ENCODE measurements at regions not wholly inside any gene's neighbourhood (a gene's known extent, or its start where the extent isn't known, plus 50 kb on each side); places are given as distances from the start of the nearest gene placed in this dataset.

DNA sequence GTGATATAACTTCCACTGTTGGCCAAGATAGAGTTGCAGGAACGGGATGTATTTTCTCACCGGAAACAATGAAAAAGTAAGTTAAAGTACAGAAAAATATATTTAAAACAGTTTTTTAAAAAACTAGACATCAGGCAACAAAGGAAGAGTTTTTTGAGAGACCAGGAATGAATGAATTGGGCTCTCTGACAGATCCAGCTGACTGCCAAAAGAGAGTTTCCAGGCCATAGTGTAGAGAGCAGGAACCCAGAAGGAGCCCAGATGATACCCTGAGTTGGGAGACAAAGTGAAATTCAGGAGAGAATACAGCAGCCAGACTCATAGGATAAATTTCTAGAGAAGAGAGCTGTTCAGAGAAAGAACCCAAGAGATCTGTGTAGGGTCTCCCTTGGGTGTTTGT lies 362.6 kb upstream of the SMIM21 start (continued):
- TF ChIP-seq, protein P1, sequence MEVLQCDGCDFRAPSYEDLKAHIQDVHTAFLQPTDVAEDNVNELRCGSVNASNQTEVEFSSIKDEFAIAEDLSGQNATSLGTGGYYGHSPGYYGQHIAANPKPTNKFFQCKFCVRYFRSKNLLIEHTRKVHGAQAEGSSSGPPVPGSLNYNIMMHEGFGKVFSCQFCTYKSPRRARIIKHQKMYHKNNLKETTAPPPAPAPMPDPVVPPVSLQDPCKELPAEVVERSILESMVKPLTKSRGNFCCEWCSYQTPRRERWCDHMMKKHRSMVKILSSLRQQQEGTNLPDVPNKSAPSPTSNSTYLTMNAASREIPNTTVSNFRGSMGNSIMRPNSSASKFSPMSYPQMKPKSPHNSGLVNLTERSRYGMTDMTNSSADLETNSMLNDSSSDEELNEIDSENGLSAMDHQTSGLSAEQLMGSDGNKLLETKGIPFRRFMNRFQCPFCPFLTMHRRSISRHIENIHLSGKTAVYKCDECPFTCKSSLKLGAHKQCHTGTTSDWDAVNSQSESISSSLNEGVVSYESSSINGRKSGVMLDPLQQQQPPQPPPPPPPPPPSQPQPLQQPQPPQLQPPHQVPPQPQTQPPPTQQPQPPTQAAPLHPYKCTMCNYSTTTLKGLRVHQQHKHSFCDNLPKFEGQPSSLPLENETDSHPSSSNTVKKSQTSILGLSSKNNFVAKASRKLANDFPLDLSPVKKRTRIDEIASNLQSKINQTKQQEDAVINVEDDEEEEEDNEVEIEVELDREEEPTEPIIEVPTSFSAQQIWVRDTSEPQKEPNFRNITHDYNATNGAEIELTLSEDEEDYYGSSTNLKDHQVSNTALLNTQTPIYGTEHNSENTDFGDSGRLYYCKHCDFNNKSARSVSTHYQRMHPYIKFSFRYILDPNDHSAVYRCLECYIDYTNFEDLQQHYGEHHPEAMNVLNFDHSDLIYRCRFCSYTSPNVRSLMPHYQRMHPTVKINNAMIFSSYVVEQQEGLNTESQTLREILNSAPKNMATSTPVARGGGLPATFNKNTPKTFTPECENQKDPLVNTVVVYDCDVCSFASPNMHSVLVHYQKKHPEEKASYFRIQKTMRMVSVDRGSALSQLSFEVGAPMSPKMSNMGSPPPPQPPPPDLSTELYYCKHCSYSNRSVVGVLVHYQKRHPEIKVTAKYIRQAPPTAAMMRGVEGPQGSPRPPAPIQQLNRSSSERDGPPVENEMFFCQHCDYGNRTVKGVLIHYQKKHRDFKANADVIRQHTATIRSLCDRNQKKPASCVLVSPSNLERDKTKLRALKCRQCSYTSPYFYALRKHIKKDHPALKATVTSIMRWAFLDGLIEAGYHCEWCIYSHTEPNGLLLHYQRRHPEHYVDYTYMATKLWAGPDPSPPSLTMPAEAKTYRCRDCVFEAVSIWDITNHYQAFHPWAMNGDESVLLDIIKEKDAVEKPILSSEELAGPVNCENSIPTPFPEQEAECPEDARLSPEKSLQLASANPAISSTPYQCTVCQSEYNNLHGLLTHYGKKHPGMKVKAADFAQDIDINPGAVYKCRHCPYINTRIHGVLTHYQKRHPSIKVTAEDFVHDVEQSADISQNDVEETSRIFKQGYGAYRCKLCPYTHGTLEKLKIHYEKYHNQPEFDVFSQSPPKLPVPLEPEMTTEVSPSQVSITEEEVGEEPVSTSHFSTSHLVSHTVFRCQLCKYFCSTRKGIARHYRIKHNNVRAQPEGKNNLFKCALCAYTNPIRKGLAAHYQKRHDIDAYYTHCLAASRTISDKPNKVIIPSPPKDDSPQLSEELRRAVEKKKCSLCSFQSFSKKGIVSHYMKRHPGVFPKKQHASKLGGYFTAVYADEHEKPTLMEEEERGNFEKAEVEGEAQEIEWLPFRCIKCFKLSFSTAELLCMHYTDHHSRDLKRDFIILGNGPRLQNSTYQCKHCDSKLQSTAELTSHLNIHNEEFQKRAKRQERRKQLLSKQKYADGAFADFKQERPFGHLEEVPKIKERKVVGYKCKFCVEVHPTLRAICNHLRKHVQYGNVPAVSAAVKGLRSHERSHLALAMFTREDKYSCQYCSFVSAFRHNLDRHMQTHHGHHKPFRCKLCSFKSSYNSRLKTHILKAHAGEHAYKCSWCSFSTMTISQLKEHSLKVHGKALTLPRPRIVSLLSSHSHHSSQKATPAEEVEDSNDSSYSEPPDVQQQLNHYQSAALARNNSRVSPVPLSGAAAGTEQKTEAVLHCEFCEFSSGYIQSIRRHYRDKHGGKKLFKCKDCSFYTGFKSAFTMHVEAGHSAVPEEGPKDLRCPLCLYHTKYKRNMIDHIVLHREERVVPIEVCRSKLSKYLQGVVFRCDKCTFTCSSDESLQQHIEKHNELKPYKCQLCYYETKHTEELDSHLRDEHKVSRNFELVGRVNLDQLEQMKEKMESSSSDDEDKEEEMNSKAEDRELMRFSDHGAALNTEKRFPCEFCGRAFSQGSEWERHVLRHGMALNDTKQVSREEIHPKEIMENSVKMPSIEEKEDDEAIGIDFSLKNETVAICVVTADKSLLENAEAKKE (CRISPR knock-in tag; IDR thresholded peaks at IDR 0.05) = no peak

DNA sequence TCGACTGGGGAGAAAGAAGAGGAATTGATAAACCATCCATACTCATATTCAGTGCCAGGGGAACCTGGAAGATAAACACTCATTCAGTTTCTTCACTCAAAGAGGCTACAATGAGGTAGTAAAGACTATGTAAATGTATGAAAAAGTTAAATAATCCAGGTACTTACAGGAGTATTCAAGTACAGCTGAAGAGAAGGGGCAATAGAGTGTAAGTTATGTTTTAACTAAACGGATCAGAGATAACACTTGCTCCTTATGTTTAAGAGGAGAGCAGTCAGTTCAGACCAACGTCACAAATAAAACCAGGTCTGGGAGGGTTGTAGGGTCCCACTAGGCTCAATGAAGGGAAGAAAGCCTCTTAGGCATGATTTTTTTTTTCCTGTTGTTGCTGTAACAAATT lies 358.3 kb upstream of the SMIM21 start:
- Histone ChIP-seq H3K4me1 (ENCODE audit: insufficient read depth) (no peaks in the 10 kb centered on the region), H3K36me3 (ENCODE audit: insufficient read depth) (0 out of 2 replicates have a peak, but pooled peaks cover 3% of the 10 kb centered on the region), H3F3A (replicated peaks; ENCODE audit: low read depth) (no peaks in the 10 kb centered on the region), H3K4me3 (no peak overlapping the region), H3K79me2 (replicated peaks; ENCODE audit: insufficient read depth) (no peaks in the 10 kb centered on the region), H3K9me2 (ENCODE audit: insufficient read depth) (peaks cover 4% of the 10 kb centered on the region), H3K27me3 (ENCODE audit: insufficient read depth) (no peaks in the 10 kb centered on the region), H3K4me2 (no peak overlapping the region), H2AFZ (no peak overlapping the region), H4K20me1 (replicated peaks; ENCODE audit: insufficient read depth) (no peaks in the 10 kb centered on the region), H3K27ac (ENCODE audit: low read depth) (no peak overlapping the region)
- H3K27ac Mint-ChIP-seq = no peak overlapping the region
- no peaks in the 10 kb centered on the region for H3K9me3 Mint-ChIP-seq
- peaks cover 3% of the 10 kb centered on the region for H3K27me3 Mint-ChIP-seq (ENCODE audit: insufficient read depth, low read depth, poor library complexity)
- no peaks in the 10 kb centered on the region for H3K36me3 Mint-ChIP-seq (ENCODE audit: low read depth)
- DNase-seq (ENCODE audit: low spot score) (no peak), ATAC-seq (no peak)
- TF ChIP-seq EZH2 (IDR thresholded peaks at IDR 0.05; ENCODE audit: low read depth, unreplicated experiment) (no peak), ZNF114 (CRISPR knock-in tag; IDR thresholded peaks at IDR 0.05) (no peak), POLR2AphosphoS5 (IDR thresholded peaks at IDR 0.05; ENCODE audit: low read depth) (no peak)
- H3K4me1 Mint-ChIP-seq = peaks cover 12% of the 10 kb centered on the region
- H3K4me3 Mint-ChIP-seq = no peak overlapping the region

- Histone ChIP-seq H3K4me3 (no peak overlapping the region), H3K27me3 (ENCODE audit: insufficient read depth) (no peaks in the 10 kb centered on the region), H3F3A (replicated peaks; ENCODE audit: low read depth) (no peaks in the 10 kb centered on the region), H3K9me2 (ENCODE audit: insufficient read depth) (peaks cover 4% of the 10 kb centered on the region), H3K4me1 (ENCODE audit: insufficient read depth) (no peaks in the 10 kb centered on the region), H3K4me2 (no peak overlapping the region), H3K27ac (ENCODE audit: low read depth) (no peak overlapping the region), H3K79me2 (replicated peaks; ENCODE audit: insufficient read depth) (no peaks in the 10 kb centered on the region), H2AFZ (no peak overlapping the region), H4K20me1 (replicated peaks; ENCODE audit: insufficient read depth) (no peaks in the 10 kb centered on the region), H3K36me3 (ENCODE audit: insufficient read depth) (0 out of 2 replicates have a peak, but pooled peaks cover 3% of the 10 kb centered on the region)
- peaks cover 3% of the 10 kb centered on the region for H3K27me3 Mint-ChIP-seq (ENCODE audit: insufficient read depth, low read depth, poor library complexity)
- H3K4me1 Mint-ChIP-seq = peaks cover 12% of the 10 kb centered on the region
- TF ChIP-seq POLR2AphosphoS5 (IDR thresholded peaks at IDR 0.05; ENCODE audit: low read depth) (no peak), ZNF331 (CRISPR knock-in tag; IDR thresholded peaks at IDR 0.05; ENCODE audit: low read depth) (no peak), EZH2phosphoT487 (IDR thresholded peaks at IDR 0.05; ENCODE audit: unreplicated experiment) (no peak), CREB1 (CRISPR knock-in tag; IDR thresholded peaks at IDR 0.05; ENCODE audit: low read depth) (no peak), REST (IDR thresholded peaks at IDR 0.05; ENCODE audit: unreplicated experiment) (no peak), EZH2 (IDR thresholded peaks at IDR 0.05; ENCODE audit: low read depth, unreplicated experiment) (no peak), JUNB (IDR thresholded peaks at IDR 0.05; ENCODE audit: unreplicated experiment) (no peak)
- ATAC-seq (no peak), DNase-seq (ENCODE audit: low spot score) (no peak)
- no peaks in the 10 kb centered on the region for H3K9me3 Mint-ChIP-seq
- no peak overlapping the region for H3K27ac Mint-ChIP-seq
- no peaks in the 10 kb centered on the region for H3K36me3 Mint-ChIP-seq (ENCODE audit: low read depth)
- no peak overlapping the region for H3K4me3 Mint-ChIP-seq
Measured at GRCh38 chr18:75785206-75785605, 357.7 kb upstream of the SMIM21 start.

Measured in GM23338 (cell line).